Stimulated activated CD4-positive, alpha-beta T cell treated with anti-CD3 and anti-CD28 coated beads, Interleukin-15, amount 100 ng/mL, for 1 hour (primary cell): ENCODE measurements at regions not wholly inside any gene's neighbourhood (a gene's known extent, or its start where the extent isn't known, plus 50 kb on each side); places are given as distances from the start of the nearest gene placed in this dataset.

Experiments
- DNase-seq, 2 donors: peaks; one replicate each; pipeline ENCODE4 v3.0.0-alpha.2; 2020; ENCODE audit warnings: low read depth in 1 of 2, low spot score in 1 of 2

DNA sequence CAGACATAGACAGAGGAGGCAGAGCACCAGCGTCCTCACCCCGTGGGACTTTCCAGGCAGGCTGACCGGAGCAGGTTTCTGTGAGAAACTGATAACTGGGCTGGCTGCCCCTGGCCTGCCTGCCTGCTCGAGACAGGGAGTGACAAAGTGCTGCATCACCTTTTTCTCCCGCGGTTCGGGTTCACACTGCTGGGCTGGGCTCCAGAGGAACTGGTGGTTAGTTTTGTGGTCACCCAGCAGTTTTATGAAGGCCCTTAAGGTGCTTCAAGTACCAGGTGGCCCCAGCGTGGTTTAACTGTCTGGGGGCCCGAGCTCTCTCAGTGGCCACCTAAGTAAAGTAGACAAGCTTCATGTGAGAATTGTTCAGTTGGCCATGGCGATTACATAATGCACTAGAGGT is 1073.6 kb downstream of the BCL11B start:
- no peak for DNase-seq

- no peak for DNase-seq
These were observed 1071.4 kb downstream of the BCL11B start for GRCh38 chr14:98200601-98201000.

DNA sequence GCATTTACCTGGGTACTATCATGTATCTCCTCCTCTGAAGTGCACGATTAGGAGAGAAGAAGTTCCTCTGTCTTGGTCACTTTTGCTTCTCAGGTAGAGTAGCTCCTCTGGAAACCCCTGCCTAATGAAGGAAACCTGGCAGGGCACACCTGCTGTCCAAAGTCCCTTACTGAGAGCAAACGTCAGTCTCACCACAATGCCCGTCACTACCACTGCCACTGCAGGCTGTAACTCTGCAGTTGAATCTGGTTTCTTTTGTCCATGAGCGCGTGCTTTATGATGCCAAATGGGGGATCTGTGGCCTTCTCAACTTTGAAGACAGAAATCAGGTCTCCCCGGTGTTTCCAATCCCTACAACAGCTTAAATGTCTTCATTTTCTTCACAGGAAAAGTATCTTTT is 1068.6 kb downstream of the BCL11B start:
- no peak for DNase-seq

DNA sequence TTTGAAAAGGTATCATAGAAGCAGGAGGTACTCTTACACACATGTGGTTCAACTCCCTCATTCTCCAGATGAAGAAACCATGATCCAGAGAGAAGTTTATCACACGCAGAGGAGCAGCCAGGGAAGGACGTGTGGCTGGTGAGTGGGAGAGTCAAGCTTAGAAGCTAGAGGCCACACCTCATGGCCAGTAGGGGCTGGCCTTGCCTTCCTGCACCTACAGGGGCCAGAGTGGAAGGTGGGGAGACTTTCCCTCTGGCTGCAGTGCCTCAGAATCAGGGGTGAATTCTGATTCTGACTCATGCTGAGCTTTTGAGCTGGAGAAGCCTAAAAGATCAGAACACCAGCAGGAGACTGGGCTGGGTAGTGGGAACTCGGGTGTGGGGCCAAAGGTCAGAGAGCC is 1067.9 kb downstream of the BCL11B start:
- no peak for DNase-seq

- no peak for DNase-seq
These were observed 1064.6 kb downstream of the BCL11B start for GRCh38 chr14:98207415-98207814.

DNA sequence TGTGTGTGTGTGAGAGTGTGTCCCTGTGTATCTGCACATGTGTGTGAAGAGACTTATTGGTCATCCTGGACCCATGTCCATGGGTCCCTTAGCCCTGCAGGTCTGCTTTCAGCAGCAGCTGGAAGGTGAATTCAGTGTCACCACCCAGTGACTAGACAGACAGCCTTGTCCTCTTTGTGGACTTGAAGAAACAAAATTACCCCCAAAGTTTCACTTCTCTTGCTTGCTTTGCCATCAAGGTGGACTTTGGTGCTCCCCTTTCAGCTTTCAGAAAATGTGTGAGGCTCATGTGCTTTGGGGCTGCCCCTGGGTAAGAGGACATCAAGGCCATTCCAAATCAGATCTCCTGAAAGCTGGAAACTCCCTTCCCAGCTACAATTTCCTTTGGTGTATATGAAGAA is 1063.8 kb downstream of the BCL11B start:
- no peak for DNase-seq

- no peak for DNase-seq
These were observed 1063.1 kb downstream of the BCL11B start for GRCh38 chr14:98208943-98209342.

- no peak for DNase-seq
These were observed 1061.8 kb downstream of the BCL11B start for GRCh38 chr14:98210045-98210672.

- no peak for DNase-seq
These were observed 1054.5 kb downstream of the BCL11B start for GRCh38 chr14:98217530-98217929.

- DNase-seq = no peak
These were observed 1053.8 kb downstream of the BCL11B start for GRCh38 chr14:98218218-98218617.

- no peak for DNase-seq
These were observed 1052.4 kb downstream of the BCL11B start for GRCh38 chr14:98219638-98220037.

DNA sequence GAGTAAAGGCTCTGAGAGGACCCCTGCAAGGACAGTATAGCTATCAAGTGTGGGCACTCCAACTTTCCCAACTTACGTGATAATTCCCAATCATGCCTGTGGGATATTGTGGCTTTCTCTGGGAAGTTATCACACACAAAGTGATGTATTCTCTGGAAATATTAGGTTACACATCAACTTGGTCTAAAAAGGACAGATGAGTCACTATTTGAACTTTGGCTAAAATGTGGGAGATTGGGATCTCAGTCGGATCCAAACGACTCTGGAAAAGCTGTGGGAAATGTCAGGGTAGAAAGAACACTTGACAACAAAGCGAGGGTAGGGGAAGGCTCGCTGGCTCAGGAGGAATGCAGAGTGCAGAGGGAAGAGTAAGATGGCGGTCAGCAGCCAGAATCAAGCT is 1048.9 kb downstream of the BCL11B start:
- no peak for DNase-seq

GRCh38 chr14:98223710-98224109 is 1048.3 kb downstream of the BCL11B start:
- peak in 1 of 2 donors; percentile 17 for DNase-seq

DNA sequence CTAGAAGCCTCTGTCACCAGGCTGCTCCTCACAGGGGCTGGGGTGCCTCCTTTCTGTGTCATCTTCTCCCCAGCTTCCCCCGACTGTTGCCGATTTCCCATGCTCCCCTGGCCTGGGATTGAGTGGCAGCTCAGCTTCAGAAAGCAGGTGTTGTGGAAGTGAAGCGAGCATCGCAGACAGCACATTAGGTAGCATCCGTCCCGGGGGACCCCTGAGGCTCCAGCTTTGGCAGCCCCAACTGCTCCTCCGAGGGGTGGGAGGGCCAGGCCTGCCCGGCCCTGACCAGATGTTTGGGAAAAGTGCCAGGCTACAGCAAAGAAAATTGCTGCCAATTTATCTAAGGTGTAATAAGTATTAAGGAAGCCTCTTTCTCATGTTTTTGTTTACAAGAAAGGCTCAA is 1045.6 kb downstream of the BCL11B start:
- DNase-seq = no peak

DNA sequence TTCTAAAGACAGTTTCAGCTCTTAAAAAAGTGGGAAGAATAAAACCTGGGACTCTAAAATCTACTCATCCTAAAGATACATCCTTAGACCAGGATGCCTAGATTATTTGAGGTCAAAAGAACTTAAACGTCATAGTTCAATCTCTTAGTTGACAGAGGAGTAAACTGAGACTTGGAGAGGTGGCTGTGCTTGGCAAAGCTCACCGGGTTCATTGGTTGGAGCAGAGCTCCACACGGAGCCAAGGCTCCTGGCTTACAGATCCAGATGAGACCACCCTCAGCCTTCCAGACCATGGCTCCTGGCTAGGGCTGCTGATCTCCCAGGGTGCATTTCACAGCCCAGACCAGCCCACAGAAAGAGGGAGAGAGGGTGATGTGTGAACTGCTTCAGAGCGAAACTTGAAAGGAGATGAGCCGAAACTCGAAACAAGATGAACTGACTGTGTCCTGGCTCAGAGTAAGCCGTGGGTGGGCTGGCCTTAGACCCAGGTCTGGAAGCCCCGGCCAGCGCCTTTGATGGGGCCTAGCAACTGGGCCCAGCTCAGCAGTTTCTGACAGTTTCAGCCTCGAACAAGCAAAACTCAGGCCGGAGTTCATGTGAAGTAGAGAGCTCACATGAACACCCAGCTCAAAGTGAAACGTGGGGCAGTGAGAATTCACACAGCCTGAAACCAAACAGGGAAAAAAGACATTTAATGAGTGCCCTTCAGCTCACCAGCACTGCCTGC is 1044.8 kb downstream of the BCL11B start:
- no peak for DNase-seq

- DNase-seq = no peak
These were observed 1044.3 kb downstream of the BCL11B start for GRCh38 chr14:98227727-98228111.

GRCh38 chr14:98229656-98230366 is 1042.2 kb downstream of the BCL11B start:
- DNase-seq = no peak

DNA sequence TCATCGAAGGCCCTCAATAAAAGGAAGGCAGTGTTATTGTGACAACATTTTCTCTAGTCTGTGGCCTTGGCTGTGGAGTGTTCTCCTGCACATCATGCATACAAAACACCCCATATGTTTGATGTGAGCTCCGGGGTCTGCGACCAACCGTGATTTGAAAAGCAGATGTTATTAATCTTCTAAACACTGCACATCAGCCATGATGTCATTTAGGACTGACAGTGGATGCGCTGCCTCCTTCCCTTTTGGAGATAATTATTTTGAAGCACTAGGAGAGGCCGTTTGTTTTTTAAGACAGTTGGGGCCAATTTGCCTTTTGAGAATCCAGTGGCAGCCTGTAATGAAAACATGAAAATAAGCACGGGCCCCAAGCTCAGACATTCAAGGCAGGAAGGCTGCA is 1041.6 kb downstream of the BCL11B start:
- no peak for DNase-seq

- no peak for DNase-seq
These were observed 1040.8 kb downstream of the BCL11B start for GRCh38 chr14:98231210-98231609.

DNA sequence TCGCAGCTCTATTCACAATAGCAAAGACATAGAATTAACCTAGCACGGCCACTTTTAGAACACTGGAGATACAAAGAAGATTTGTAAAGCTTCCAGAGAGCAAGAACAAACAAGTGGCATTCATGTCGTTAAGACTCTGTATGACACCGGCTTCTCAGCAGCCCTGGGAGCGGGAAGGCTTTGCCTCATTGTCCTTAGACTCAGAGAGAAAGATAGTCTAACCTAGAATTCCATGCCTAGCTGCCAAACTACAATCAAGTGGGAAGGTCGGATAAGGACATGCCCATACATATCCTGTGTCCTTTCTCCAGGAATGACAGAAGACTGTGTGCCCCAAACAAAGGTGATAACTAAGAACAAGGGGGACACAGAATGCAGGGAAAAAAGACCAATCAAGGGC is 1038.3 kb downstream of the BCL11B start:
- DNase-seq = no peak

- DNase-seq = no peak
These were observed 1037.8 kb downstream of the BCL11B start for GRCh38 chr14:98234208-98234607.

DNA sequence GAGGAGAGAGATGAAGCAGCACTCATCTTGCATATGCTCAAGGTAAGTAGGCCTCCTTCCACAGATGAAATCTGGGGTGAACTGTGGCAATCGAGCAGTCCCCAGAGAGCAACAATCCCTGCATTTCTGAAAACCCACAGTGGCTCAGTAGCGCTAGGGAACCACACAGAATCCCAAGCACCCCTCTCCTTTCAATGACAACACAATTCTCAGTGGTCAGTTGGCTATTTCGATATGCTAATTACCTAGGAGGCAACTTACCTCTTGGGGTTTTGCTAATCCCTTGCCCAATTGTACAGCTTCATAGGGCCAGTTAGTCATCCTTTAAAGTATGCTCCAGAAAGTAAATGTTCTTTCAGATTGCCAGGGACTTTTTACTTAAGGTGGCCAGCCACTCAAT is 1035.7 kb downstream of the BCL11B start:
- no peak for DNase-seq
